Stimulated activated effector memory CD8-positive, alpha-beta T cell treated with anti-CD3 and anti-CD28 coated beads, Interleukin-12 subunit alpha, Interleukin-12 subunit beta, amount 100 ng/mL, for 72 hours (primary cell): ENCODE measurements at regions not wholly inside any gene's neighbourhood (a gene's known extent, or its start where the extent isn't known, plus 50 kb on each side); places are given as distances from the start of the nearest gene placed in this dataset.

Source experiments
- ATAC-seq: fragments of 150-1000 bp; cut with Tn5 transposase; 2 replicates; pipeline ENCODE4 v1.10.0; 2021
- DNase-seq, 2 donors: peaks; one replicate each; pipeline ENCODE4 v3.0.0; 2021 to 2022; ENCODE audit warnings: low spot score in 2 of 2
- H3K27ac Mint-ChIP-seq: one replicate; pipeline ENCODE4 v1.8.0; 2022; ENCODE audit warnings: mild to moderate bottlenecking, mixed read lengths
- H3K36me3 Mint-ChIP-seq: one replicate; pipeline ENCODE4 v1.8.0; 2022; ENCODE audit warnings: mild to moderate bottlenecking, mixed read lengths
- H3K4me1 Mint-ChIP-seq: one replicate; pipeline ENCODE4 v1.8.0; 2022; ENCODE audit warnings: mixed read lengths
- H3K4me3 Mint-ChIP-seq: one replicate; pipeline ENCODE4 v1.8.0; 2022; ENCODE audit warnings: mild to moderate bottlenecking, mixed read lengths
- H3K9me3 Mint-ChIP-seq: one replicate; pipeline ENCODE4 v1.8.0; 2022; ENCODE audit warnings: mixed read lengths

DNA sequence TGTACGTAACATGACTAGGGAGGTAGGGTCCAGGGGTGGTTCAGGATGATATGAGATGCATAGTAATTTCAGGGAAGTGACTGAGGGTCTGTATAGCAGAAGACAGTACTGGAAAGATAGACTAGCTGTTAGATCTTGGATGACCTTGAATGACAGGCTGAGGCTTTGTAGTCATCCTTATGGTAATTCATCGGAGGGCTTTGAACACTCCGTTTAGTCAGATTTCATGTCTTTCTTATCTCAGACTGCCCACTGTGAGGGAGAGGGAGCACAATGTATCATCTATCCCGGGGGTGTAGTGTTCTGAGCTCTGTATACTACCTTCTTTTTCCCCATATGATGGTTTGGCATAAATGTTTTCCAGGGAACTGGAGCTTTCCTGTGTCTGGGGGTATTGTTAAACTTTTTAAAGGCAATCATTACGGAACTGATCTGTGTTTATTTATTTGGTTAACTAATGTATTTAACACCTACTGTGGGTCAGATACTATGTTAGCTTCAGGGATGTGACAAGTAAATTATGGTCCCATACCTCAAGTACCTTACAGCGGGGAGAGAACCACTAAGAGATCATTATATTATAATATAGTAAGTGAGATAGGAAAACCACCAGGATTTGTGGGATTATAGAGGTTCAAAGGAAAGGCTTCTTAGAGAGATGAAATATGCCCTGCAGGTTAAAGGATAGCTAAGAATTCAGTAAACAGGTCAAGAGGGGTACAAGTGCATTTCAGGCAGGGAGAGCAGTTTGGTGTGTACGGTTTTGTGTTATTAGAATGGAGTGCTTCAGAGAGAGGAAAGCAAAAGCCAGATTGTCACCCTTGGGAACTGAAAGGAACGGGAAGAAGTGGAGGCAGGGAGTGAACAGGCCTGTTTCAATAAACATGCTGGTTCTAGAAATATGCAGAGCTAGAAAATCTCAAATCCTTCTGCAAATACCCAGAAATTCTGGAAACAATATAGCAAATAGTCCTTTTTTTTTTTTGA, 164.8 kb upstream of the KL start:
- Mint-ChIP-seq H3K4me3 (no peak overlapping the region), H3K4me1 (peaks cover under 1% of the 10 kb centered on the region), H3K36me3 (no peaks in the 10 kb centered on the region), H3K9me3 (no peaks in the 10 kb centered on the region), H3K27ac (no peak overlapping the region)
- no peak for ATAC-seq
- peak in 1 of 2 donors; percentile 30 for DNase-seq

DNA sequence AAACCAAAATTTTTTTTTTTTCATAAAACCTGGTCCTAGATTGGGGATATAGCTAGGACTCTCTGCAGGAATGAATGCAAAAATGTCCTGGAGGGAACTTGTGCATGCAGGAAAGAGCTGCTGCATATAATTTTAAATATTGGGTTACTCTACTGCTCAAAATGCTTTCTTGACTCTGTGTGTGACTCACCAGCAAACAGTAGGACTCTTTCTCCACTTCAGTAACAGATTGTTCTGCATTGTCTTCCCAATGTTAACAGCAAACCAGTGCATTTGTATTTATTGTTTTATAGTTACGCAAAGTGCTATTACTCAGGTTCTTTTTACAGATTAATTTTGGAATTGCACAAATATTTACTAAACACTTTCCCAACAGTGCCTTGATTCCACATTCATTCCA, 163.7 kb upstream of the KL start:
- no peak overlapping the region for H3K27ac Mint-ChIP-seq
- DNase-seq (peak in 1 of 2 donors; percentile 15), ATAC-seq (no peak)
- no peak overlapping the region for H3K4me3 Mint-ChIP-seq
- no peaks in the 10 kb centered on the region for H3K4me1 Mint-ChIP-seq
- no peaks in the 10 kb centered on the region for H3K36me3 Mint-ChIP-seq
- H3K9me3 Mint-ChIP-seq = no peaks in the 10 kb centered on the region

DNA sequence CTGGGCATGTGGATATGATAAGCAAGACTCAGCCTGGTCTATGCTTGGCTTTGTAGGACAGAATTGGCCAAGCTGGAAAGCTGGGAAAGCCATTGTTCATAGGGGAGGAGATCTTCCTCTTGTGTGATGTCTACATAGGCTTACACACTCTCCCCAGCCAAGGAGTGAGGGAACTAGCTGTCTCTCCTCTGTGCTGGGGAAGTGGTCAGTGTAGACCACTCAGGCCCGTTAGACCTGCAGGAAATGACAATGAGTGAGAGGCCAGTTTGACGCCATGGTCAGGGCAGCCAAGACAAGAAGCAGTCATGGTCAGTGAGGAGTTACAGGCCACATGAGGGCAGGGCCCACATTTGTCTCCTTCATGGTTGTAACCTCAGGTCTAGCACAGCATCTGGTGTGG, 159.1 kb upstream of the KL start:
- H3K9me3 Mint-ChIP-seq = no peaks in the 10 kb centered on the region
- DNase-seq = peak in 1 of 2 donors; percentile 38
- peak; percentile 21 for ATAC-seq
- no peak overlapping the region for H3K4me3 Mint-ChIP-seq
- H3K27ac Mint-ChIP-seq = no peak overlapping the region
- no peaks in the 10 kb centered on the region for H3K4me1 Mint-ChIP-seq
- no peaks in the 10 kb centered on the region for H3K36me3 Mint-ChIP-seq

DNA sequence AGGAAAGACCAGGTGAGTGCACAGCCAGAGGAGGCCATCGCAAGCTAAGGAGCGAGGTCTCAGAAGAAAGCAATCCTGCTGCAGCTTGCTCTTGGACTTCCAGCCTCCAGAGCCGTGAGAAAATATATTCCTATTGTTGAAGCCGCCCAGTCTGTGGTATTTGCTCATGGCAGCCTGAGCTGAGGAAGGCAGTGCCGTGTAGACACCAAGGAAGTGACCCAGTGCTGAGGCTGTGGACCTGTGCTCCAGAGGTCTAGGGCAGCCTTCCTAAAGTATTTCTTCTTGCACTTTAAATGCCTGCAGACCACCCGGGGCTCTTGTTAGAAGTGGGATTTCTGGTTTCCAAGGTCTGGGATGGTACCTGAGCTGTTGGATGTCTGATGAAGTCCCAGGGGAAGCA, 158.5 kb upstream of the KL start:
- Mint-ChIP-seq H3K4me3 (no peak overlapping the region), H3K27ac (no peak overlapping the region), H3K4me1 (no peaks in the 10 kb centered on the region), H3K9me3 (no peaks in the 10 kb centered on the region), H3K36me3 (no peaks in the 10 kb centered on the region)
- ATAC-seq (peak; percentile 39), DNase-seq (peak in 1 of 2 donors; percentile 25)

DNA sequence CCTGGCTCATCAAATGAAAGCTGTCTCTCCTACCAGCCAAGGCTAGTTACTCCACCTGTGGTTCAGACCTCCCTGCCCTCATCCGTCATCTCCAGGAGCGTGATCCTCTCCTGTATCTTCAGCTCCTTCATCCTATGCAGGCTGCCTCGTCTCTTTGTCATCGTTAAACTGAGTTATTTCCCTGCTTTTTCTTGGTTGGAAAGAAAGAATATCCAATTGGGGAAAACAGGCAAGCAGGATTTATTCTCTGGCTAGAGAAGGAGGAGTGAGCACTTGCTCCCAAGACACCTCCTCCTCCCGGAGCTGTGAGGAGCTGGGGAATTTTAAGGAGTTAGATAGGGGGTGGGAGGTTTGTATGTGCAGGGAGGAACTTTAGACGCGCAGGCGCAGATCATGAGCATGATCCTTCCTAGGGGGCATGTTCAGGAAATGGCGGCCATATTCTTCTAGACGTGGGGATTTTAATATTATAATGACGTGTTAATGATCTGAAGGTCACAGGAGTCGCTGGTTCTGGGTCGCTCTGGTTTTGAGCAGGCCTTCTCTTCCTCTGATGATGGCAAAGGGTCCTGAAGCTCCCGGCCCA, 156.4 kb upstream of the KL start:
- H3K36me3 Mint-ChIP-seq = no peaks in the 10 kb centered on the region
- no peak overlapping the region for H3K27ac Mint-ChIP-seq
- ATAC-seq = no peak
- DNase-seq = no peak
- H3K4me1 Mint-ChIP-seq = no peaks in the 10 kb centered on the region
- no peak overlapping the region for H3K4me3 Mint-ChIP-seq
- H3K9me3 Mint-ChIP-seq = no peaks in the 10 kb centered on the region

DNA sequence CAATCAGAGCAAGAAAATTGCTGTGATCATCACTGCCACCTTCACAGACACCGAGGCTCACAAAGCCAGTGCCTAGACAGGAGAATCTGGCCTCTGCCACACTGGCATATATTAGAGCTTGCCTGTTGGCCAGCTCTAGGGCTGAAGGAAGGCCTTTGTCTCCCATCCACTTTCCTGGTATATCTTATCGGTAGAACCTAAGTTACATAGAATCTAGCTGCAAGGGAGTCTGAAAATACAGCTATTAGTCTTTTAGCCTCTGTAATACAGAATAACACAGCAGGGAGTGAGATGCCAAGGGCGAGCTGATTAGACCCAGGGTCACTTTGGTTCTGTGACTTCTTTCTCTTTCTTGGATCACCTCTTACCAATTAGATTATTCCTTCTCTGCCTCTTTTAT, 154.9 kb upstream of the KL start:
- H3K4me3 Mint-ChIP-seq = no peak overlapping the region
- ATAC-seq (no peak), DNase-seq (no peak)
- no peaks in the 10 kb centered on the region for H3K9me3 Mint-ChIP-seq
- H3K4me1 Mint-ChIP-seq = no peaks in the 10 kb centered on the region
- no peaks in the 10 kb centered on the region for H3K36me3 Mint-ChIP-seq
- no peak overlapping the region for H3K27ac Mint-ChIP-seq

DNA sequence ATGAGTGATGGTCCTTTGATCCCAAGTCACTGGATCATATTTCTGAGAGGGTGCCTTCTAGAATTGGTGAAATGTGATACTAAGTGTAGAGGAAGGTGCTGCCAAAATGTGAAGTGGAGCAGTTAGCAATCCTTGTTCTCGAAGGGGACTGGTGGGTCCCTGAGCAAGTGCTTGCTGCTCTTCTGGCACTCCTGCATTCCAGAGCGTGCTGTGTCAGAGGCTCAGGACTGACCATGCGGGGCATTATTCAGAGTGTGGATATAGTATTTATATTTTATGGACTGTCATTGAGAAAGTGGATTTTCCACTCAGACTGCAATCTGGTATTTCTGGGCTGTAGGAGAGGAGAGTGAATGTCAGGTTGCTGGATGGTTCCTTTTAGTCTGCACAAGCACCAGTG, 152.6 kb upstream of the KL start:
- ATAC-seq = no peak

DNA sequence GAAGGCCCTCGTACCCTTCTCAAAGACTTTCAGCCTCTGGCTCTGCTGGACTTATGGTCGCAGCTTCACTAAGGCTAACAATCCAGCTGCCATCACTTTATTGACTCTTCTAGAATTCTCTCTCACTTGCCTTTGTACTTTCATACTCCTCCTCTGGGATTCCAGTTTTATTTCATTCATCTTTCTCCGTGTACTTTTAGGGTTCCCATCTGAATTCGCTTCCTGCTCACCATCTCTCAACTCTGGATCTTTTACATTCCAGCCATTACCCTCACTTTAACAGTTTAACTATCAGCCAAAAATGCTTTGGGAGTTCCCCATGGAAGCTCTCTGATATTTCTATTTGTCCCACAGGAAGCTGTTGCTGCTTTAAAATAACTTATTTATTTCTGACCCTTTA, 149.3 kb upstream of the KL start:
- Mint-ChIP-seq H3K9me3 (peaks cover 8% of the 10 kb centered on the region), H3K4me3 (no peak overlapping the region), H3K36me3 (no peaks in the 10 kb centered on the region), H3K4me1 (no peaks in the 10 kb centered on the region), H3K27ac (no peak overlapping the region)
- ATAC-seq (no peak), DNase-seq (no peak)

More for the DNA sequence above, 152.6 kb upstream of the KL start:
- no peak for DNase-seq
- no peak overlapping the region for H3K27ac Mint-ChIP-seq
- H3K36me3 Mint-ChIP-seq = no peaks in the 10 kb centered on the region
- H3K9me3 Mint-ChIP-seq = no peaks in the 10 kb centered on the region
- H3K4me1 Mint-ChIP-seq = no peaks in the 10 kb centered on the region
- H3K4me3 Mint-ChIP-seq = no peak overlapping the region

DNA sequence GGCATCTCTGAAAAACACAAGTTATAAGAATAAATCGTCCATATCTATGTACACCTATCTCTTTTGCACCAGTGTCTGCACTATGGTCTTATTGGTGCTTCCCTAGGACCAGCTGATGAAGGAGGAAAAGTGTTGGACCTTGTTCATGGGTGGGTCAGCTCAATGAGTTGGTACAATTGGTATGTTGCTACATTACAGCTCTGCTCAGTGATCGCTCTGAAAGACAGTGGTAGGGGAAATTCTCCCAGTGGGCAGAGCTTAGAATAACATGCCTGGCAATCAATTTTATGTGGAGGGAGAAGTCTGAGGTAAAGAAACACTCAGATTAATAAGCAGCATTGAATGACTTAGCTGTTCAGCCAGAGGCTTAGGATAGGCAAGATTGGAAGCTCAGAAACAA, 138.7 kb upstream of the KL start:
- no peak for ATAC-seq
- Mint-ChIP-seq H3K4me3 (no peak overlapping the region), H3K4me1 (no peaks in the 10 kb centered on the region), H3K27ac (no peak overlapping the region), H3K36me3 (no peaks in the 10 kb centered on the region), H3K9me3 (no peaks in the 10 kb centered on the region)
- peak in 1 of 2 donors; percentile 7 for DNase-seq

DNA sequence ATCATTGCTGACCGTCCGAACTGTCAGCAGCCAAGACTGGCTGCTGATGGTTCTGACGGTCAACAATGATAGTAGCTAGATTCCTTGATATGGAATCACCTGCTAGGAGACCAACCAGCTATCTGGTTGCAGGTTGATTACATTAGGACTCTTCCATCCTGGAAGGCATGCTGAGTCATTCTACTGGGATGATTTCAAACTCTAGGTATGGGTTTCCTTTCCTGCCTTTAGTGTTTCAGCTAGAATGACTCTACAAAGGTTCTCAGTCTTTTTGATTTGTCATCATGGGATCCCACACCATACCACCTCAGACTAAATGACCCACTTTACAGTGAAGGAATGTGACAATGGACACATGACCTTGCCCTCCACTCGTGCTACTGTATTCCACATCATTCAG, 138.1 kb upstream of the KL start:
- no peaks in the 10 kb centered on the region for H3K9me3 Mint-ChIP-seq
- H3K4me1 Mint-ChIP-seq = no peaks in the 10 kb centered on the region
- ATAC-seq = peak; percentile 47
- DNase-seq = peak in 1 of 2 donors; percentile 30
- no peak overlapping the region for H3K27ac Mint-ChIP-seq
- no peaks in the 10 kb centered on the region for H3K36me3 Mint-ChIP-seq
- H3K4me3 Mint-ChIP-seq = no peak overlapping the region

DNA sequence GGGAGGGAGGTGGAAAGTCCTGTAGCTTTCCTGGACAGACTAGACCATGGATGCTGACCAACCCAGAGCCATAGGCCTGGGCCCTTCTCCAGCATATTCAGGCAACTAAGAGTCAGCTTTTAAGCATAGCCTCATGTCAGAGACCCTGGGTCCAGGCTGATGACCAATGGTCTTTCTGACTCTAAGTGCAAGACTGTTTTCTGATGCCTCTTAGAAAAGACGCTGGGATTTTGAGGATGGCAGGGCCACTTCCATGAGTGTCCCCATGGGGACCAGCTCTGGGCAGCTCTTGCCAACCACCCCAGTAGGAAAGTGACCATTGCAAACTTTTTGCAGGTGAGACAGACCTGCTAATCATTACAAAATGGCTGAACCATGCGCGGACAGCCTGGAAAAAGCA, 135.6 kb upstream of the KL start:
- Mint-ChIP-seq H3K4me3 (no peak overlapping the region), H3K36me3 (no peaks in the 10 kb centered on the region), H3K9me3 (peaks cover 2% of the 10 kb centered on the region), H3K4me1 (no peaks in the 10 kb centered on the region), H3K27ac (no peak overlapping the region)
- no peak for ATAC-seq
- DNase-seq = no peak

DNA sequence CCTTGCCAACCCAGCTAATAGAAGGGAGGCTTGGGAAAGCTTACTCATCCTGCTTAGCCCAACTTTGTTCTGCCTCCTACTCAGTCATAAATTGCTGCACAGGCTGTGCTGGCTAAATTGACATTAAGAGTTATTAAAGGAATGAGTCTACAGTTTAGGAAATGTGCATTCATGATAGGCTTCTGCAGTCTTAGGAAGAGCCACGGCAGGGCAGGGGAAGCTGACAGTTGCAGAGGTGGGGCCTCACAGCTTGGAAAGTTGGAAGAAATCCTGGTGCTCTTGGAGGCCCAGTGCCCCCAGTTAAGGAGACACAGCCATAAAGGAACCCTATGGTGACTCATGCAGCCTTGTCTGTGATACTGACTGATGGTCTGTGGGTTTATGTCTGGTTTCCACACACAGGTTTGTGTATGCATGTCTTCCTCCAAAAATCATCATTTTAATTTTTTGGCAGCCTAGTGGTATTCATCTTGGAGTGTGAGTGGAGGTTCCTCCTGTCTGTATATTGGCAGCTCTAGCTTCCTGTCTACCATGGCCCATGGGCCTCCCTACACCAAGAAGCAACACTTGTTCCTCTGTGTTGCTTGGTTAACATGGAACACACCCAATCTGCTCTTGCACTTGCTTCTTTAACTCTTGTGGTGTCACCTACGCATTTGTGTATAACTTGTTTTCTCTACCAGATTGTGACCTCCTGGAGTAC, 135.0 kb upstream of the KL start:
- ATAC-seq (peak; percentile 71), DNase-seq (no peak)
- Mint-ChIP-seq H3K4me1 (no peaks in the 10 kb centered on the region), H3K27ac (no peak overlapping the region), H3K4me3 (no peak overlapping the region), H3K9me3 (peaks cover 2% of the 10 kb centered on the region), H3K36me3 (no peaks in the 10 kb centered on the region)

DNA sequence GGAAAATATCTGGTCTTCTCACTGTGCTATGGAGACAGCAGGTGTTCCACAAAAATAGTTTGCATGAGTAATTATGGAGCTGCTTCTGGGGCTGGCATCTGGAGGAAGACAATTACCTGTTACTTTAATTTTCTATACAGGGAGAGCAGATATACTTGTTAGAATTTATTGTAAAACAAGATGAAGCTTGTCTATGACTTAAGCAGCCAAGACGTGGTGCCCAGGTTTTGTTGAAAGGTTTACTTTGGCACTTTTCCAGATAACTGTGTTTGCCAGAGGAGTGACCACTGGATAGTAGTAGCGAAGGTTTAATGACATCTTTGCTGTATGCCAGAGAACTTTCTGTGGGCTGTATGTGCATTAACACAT, 134.5 kb upstream of the KL start:
- DNase-seq (no peak), ATAC-seq (no peak)
- no peak overlapping the region for H3K4me3 Mint-ChIP-seq
- no peak overlapping the region for H3K27ac Mint-ChIP-seq
- no peaks in the 10 kb centered on the region for H3K4me1 Mint-ChIP-seq
- peaks cover 2% of the 10 kb centered on the region for H3K9me3 Mint-ChIP-seq
- H3K36me3 Mint-ChIP-seq = no peaks in the 10 kb centered on the region

DNA sequence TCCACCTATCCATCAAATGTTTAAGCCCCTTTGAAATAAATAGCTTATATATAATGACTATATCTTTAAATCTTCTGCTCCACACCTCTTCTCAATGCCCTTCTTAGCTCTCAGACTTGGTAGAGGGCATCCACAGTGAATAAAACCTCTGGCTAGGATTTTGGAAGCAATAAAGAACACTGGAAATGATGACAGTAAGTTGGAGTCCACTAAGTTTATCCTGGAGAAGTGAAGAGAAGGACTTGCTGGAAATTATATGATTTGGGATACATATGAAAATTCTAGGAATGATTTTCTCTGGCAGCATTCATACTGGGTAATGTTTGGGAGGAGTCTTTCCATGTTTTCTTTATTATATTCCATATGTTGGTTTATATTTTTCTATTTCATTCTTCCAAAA, 133.5 kb upstream of the KL start:
- Mint-ChIP-seq H3K9me3 (peaks cover 7% of the 10 kb centered on the region), H3K27ac (no peak overlapping the region), H3K4me3 (no peak overlapping the region), H3K4me1 (no peaks in the 10 kb centered on the region), H3K36me3 (no peaks in the 10 kb centered on the region)
- DNase-seq (no peak), ATAC-seq (no peak)

DNA sequence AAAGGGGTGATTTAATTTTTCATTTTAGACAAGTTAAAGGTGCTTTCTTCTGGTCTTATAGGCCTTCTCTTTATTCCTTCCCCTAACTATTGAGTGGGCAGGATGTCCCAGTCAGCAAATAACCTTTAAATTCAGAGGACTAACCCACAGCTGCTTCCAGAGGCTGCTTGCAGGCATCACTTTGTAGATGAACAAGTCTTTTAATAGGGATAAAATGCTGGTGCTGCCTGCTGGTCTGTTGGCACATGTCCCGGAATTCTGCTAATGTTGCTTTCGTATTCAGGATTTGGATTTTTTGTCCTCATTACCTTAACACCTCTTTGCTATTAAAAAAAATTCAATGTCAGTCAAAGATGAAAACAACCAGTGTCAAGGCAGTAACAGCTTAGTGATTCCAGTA, 132.7 kb upstream of the KL start:
- ATAC-seq = no peak
- no peak for DNase-seq
- Mint-ChIP-seq H3K4me1 (no peaks in the 10 kb centered on the region), H3K4me3 (no peak overlapping the region), H3K27ac (no peak overlapping the region), H3K36me3 (no peaks in the 10 kb centered on the region), H3K9me3 (peaks cover 7% of the 10 kb centered on the region)

DNA sequence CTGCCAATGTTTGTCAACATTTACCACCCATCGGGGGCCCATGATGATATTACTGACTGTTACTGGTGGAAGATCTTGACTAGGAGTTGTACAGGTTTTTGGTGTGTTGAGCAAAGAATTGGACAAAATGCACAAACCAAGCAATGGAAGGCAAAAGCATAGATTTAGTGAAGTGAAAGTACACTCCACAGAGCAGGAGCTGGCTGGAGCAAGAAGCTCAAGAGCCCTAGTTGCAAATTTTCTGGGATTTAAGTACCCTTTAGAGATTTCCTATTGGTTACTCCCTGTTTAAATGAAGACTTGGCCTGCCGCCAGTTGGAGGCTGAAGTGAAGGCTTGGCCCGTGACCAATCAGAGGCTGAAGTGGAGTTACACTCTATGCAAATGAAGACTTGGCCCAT, 128.6 kb upstream of the KL start:
- Mint-ChIP-seq H3K27ac (no peak overlapping the region), H3K4me1 (no peaks in the 10 kb centered on the region), H3K9me3 (peaks cover 7% of the 10 kb centered on the region), H3K4me3 (no peak overlapping the region), H3K36me3 (no peaks in the 10 kb centered on the region)
- no peak for ATAC-seq
- no peak for DNase-seq
